Right cardiac atrium (tissue), 5 donors: ENCODE measurements at regions not wholly inside any gene's neighbourhood (a gene's known extent, or its start where the extent isn't known, plus 50 kb on each side); places are given as distances from the start of the nearest gene placed in this dataset.

Source experiments
- ATAC-seq, 2 donors: fragments of 200-7000 bp; cut with Tn5 transposase; one replicate each; pipeline versions ENCODE4 v1.8.0 to v1.9.1; 2020; ENCODE audit warnings: moderate library complexity in 2 of 2, mild to moderate bottlenecking in 1 of 2
- DNase-seq, 3 donors: peaks; one replicate each; pipeline ENCODE4 v3.0.0-alpha.2; 2020
- H3K27ac ChIP-seq: one replicate; pipeline ENCODE4 v1.5.1; 2013; ENCODE audit warnings: mild to moderate bottlenecking, low read length, control low read depth, moderate library complexity
- H3K27me3 ChIP-seq: one replicate; pipeline ENCODE4 v1.6.1; 2013; ENCODE audit not compliant: control insufficient read depth, insufficient read depth
- H3K4me1 ChIP-seq: one replicate; pipeline ENCODE4 v1.6.1; 2013; ENCODE audit warnings: low read length; ENCODE audit not compliant: control insufficient read depth, insufficient read depth
- H3K4me3 ChIP-seq: one replicate; pipeline ENCODE4 v1.5.1; 2013; ENCODE audit warnings: low read length, control low read depth
- H3K9me3 ChIP-seq: one replicate; pipeline ENCODE4 v1.6.1; 2013; ENCODE audit warnings: low read length; ENCODE audit not compliant: control insufficient read depth
- WGBS: extraction: QIAGEN DNeasy Blood & Tissue Kit; methylation state at CpG from one replicate; pipeline ENCODE4 v1.1.7; 2013; 5-methylcytosine and 5-hydroxymethylcytosine counted together
- intact Hi-C, 4 donors: fragments of 100-400 bp; cut with DNase I; formaldehyde crosslinking; loops; one replicate each; pipeline versions ENCODE4 v1.11.0 to v1.14.0; 2022 to 2023
- donor health status: healthy with polysubstance abuse.
- donor health status: DM: no; HTN: yes; CAD: no.
- donor health status: DM: no; HTN: no; CAD: no.
- donor health status: DM: no; HTN: yes; CAD: no; lungs with severe emphysema.
- donor health status: DM: yes; HTN: yes; CAD: no.

DNA sequence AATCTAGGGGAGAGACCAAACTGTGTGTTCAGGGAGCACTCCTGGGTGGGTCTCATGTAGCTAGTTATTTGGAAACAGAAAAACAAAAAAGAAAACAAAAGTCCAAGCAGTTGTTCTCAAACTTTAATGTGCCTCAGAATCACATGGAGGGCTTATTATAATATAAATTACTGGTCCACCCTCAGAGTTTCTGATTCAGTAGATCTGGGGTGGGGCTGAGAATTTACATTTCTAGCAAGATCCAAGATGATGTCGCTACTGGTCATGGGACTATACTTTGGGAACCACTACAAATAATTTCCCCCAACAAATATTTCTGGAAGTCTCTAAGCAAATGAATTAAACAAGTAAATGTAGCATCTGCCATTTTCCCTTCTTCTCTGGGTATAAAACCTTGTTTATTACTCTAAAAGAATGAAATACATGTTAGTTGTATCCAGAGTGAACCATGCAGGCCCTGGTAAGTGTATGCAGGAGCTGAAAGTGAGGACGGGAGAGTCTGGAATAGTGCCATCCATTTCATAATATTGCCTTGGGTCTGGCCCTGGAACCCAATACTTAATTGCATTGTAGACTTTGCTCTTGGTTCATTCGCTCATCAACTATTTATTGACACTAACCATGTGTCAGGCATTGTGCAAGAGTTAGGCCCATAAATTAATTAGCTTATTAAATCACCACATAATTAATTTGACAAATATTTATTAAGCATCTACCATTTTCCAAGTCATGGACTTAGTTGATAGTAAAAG, 490.8 kb downstream of the EPM2A start:
- H3K4me1 ChIP-seq: no peaks in the 10 kb centered on the region
- intact Hi-C loops: no loop called here
- H3K27me3 ChIP-seq: no peaks in the 10 kb centered on the region
- H3K27ac ChIP-seq: no peak overlapping the region
- H3K9me3 ChIP-seq: no peaks in the 10 kb centered on the region
- DNase-seq: no peak
- 73% methylated on average over 3 of the region's 3 CpGs for WGBS
- no peak overlapping the region for H3K4me3 ChIP-seq
- no peak for ATAC-seq

DNA sequence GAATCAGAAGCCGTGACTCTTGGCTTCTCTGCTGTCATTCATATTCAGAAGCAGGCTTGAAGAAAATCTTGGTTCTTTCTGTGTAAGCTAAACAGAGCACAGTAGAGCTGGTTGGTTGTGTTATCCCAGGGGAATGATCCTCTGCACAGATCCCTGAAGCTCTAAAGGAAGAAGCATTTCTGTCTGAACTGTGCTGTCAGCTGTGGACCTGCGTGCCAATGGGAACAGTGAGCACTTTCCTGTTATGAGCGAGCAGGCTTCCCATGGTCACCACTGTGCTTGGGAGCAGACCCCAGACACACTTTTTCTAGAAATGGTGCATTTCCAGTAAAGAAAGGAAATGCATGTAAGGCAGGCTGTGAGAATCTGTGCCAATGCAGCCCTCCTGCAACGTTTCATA, 490.2 kb downstream of the EPM2A start:
- no peak overlapping the region for H3K4me3 ChIP-seq
- ATAC-seq: peak in 1 of 2 donors; percentile 38
- no peaks in the 10 kb centered on the region for H3K27me3 ChIP-seq
- no peak overlapping the region for H3K27ac ChIP-seq
- intact Hi-C loops: no loop called here
- no peaks in the 10 kb centered on the region for H3K4me1 ChIP-seq
- no peak for DNase-seq
- WGBS: 42% methylated on average over 4 of the region's 4 CpGs
- no peaks in the 10 kb centered on the region for H3K9me3 ChIP-seq

GRCh38 chr6:145247692-145248419, 487.5 kb downstream of the EPM2A start:
- no peaks in the 10 kb centered on the region for H3K27me3 ChIP-seq
- H3K9me3 ChIP-seq: no peaks in the 10 kb centered on the region
- no peak overlapping the region for H3K27ac ChIP-seq
- intact Hi-C loops: no loop called here
- WGBS: 62% methylated on average over 6 of the region's 6 CpGs
- no peak for DNase-seq
- no peaks in the 10 kb centered on the region for H3K4me1 ChIP-seq
- H3K4me3 ChIP-seq: no peak overlapping the region
- no peak for ATAC-seq

DNA sequence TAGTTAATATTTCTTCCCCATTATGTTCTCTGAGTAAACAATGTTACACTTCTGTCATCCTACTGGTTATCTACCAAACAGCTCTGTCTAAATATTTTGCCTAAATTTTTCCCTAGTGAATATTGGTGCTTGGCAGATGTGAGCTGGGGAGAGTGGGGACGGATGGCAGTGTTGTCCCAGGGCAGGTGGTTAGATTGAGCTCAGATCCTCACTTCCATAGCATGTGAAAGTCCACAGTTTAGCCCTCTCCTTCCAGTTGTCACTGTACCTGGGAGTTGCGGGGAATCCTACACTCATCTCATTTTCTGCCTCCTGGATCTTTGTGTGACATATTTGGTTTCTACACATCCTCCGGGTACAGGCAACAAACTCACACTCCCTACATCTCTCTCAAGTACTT, 484.9 kb downstream of the EPM2A start:
- Histone ChIP-seq H3K27me3 (no peaks in the 10 kb centered on the region), H3K4me3 (no peak overlapping the region), H3K9me3 (no peaks in the 10 kb centered on the region), H3K4me1 (no peaks in the 10 kb centered on the region), H3K27ac (no peak overlapping the region)
- 67% methylated on average over 3 of the region's 3 CpGs for WGBS
- intact Hi-C loops: no loop called here
- DNase-seq (no peak), ATAC-seq (no peak)

GRCh38 chr6:145252737-145253136, 482.6 kb downstream of the EPM2A start:
- ATAC-seq (no peak), DNase-seq (no peak)
- no peaks in the 10 kb centered on the region for H3K27me3 ChIP-seq

DNA sequence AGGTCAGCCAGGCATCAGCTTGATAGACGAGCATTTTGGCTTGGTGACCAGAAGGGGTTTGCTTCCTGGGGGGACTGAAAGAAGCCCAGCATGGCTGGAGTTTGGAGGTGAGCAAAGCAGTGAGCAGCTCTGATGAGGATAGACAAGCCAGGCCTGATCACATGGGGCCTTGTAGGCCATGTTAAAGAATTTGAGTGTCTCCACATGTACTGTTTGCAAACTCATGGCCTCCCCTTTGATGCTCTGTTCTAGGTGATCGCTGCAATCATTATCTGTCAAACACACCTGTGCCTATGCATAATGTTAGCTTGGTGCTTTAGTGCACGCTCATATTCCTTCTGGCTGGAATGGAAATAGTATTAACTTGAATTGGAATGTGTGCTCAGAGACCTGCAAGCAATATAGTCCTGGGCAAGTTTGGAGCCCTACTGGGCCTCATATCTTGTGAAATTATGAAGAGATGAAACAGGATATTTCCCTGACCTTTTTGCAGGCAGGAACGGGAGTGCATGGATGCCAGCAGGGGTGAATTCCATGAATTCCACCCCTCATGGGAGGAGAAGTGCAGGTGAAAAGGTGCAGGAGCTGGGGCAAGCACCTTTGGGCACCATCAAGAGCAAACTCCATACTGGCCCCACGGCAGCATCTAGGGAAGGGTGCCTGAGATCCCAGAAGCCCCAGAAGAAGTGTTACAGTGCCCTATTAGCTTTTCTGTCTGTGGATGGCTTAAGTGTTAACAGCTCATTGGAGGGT, 480.5 kb downstream of the EPM2A start:
- Histone ChIP-seq H3K4me3 (no peak overlapping the region), H3K27ac (no peak overlapping the region), H3K9me3 (no peaks in the 10 kb centered on the region), H3K27me3 (no peaks in the 10 kb centered on the region), H3K4me1 (no peaks in the 10 kb centered on the region)
- 78% methylated on average over 5 of the region's 5 CpGs for WGBS
- intact Hi-C loops: no loop called here
- ATAC-seq: no peak
- DNase-seq: no peak

More at GRCh38 chr6:145252737-145253136, 482.6 kb downstream of the EPM2A start:
- Histone ChIP-seq H3K4me3 (no peak overlapping the region), H3K27ac (no peak overlapping the region), H3K9me3 (no peaks in the 10 kb centered on the region), H3K4me1 (no peaks in the 10 kb centered on the region)
- intact Hi-C loops: no loop called here

DNA sequence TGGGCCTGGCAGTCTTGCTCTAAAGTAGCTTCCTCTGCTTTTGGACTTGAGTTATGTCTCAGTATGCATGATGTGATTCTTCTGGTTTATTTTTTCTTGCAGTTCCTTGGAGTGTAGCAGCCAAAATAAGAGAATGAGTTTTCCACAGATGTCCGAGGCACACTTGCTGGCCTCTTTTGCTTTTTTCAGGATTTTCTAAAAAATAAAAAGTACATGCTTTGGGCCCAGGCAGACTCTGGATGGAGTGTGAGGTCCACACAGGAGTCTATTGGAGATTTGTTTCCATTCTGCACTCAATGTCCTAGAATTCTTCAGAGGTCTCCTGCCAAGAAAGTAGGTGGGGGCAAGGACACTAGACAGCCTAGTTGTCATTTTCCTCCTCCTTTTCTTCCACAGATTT, 477.6 kb downstream of the EPM2A start:
- intact Hi-C loops: no loop called here
- WGBS: 52% methylated on average over 1 of the region's 1 CpG
- no peak overlapping the region for H3K4me3 ChIP-seq
- H3K4me1 ChIP-seq: no peaks in the 10 kb centered on the region
- no peaks in the 10 kb centered on the region for H3K9me3 ChIP-seq
- no peak overlapping the region for H3K27ac ChIP-seq
- ATAC-seq (no peak), DNase-seq (no peak)
- H3K27me3 ChIP-seq: no peaks in the 10 kb centered on the region

DNA sequence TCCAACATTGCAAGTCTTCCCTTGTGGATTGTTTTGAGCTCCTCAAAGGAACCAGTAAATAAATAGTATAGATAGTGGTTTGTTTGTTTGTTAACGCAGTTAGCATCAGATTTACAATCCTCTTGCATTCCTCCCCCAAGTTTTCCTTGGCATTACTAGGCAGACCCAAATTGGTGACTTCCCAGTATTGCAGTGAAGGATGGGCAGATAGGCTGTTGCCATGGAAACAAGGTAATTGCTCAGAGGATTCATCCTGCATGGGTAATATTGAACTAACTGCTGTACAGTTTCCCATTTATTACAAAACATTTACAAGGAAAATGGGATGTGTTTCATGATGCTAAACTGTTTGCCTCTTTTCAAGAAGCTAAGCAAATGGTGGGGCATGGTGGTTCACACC, 477.2 kb downstream of the EPM2A start:
- ATAC-seq: no peak
- WGBS: 61% methylated on average over 1 of the region's 1 CpG

GRCh38 chr6:145260484-145261175, 474.7 kb downstream of the EPM2A start:
- H3K4me3 ChIP-seq: no peak overlapping the region
- no peak overlapping the region for H3K27ac ChIP-seq
- 86% methylated on average over 2 of the region's 2 CpGs for WGBS
- intact Hi-C loops: no loop called here
- ATAC-seq (no peak), DNase-seq (no peak)
- no peaks in the 10 kb centered on the region for H3K4me1 ChIP-seq
- no peaks in the 10 kb centered on the region for H3K9me3 ChIP-seq
- no peaks in the 10 kb centered on the region for H3K27me3 ChIP-seq

More for the DNA sequence above, 477.2 kb downstream of the EPM2A start:
- no peak for DNase-seq
- H3K4me3 ChIP-seq: no peak overlapping the region
- no peaks in the 10 kb centered on the region for H3K9me3 ChIP-seq
- intact Hi-C loops: no loop called here
- no peak overlapping the region for H3K27ac ChIP-seq
- no peaks in the 10 kb centered on the region for H3K27me3 ChIP-seq
- H3K4me1 ChIP-seq: no peaks in the 10 kb centered on the region

- intact Hi-C loops: no loop called here
- Histone ChIP-seq H3K4me3 (no peak overlapping the region), H3K9me3 (no peaks in the 10 kb centered on the region), H3K27ac (no peak overlapping the region), H3K4me1 (no peaks in the 10 kb centered on the region), H3K27me3 (no peaks in the 10 kb centered on the region)
- DNase-seq (no peak), ATAC-seq (no peak)
- whole genome bisulfite sequencing: 71% methylated on average over 2 of the region's 2 CpGs
These were observed 473.6 kb downstream of the EPM2A start for GRCh38 chr6:145261758-145262157.

DNA sequence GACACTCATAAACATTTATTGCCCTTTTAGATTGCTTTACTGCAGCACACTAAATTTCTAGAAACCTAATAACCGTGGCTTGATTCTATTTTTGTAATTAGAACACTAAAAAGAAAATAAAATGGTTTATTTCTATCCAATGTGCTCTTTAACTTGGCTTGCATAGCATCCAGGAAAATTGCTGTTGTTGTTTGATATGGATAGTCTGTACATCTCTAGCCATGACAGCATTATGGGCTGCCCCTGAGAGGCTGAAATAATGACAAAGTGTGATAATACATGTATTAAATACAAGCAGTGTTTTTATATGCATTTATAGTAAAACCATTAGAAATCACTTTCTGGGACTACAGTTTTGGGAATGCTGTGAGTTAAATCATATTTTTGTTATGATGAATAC, 472.5 kb downstream of the EPM2A start:
- H3K27me3 ChIP-seq: no peaks in the 10 kb centered on the region
- H3K4me1 ChIP-seq: no peaks in the 10 kb centered on the region
- DNase-seq (no peak), ATAC-seq (no peak)
- 44% methylated on average over 1 of the region's 1 CpG for WGBS
- intact Hi-C loops: no loop called here
- no peak overlapping the region for H3K4me3 ChIP-seq
- no peaks in the 10 kb centered on the region for H3K9me3 ChIP-seq
- H3K27ac ChIP-seq: no peak overlapping the region
